Upper lobe of left lung (tissue), 4 donors: ENCODE measurements at regions not wholly inside any gene's neighbourhood (a gene's known extent, or its start where the extent isn't known, plus 50 kb on each side); places are given as distances from the start of the nearest gene placed in this dataset.

ENCODE experiments used
- CTCF ChIP-seq, 6 experiments: fragments of 450-650 bp in 4 of 6; fragments of 200-600 bp in 2 of 6; sonication (generic) in 2 of 6; IDR thresholded peaks; one replicate each; pipeline ENCODE4 v1.5.1; 2016 to 2019; ENCODE audit warnings: antibody characterized with exemption in 6 of 6
- POLR2A ChIP-seq, 4 donors: fragments of 450-650 bp; IDR thresholded peaks; one replicate each; pipeline ENCODE4 v1.5.1; 2016 to 2017; ENCODE audit warnings: antibody characterized with exemption in 4 of 4, mild to moderate bottlenecking in 2 of 4

- TF ChIP-seq CTCF (IDR thresholded peaks at IDR 0.05): no peak
- no peak for TF ChIP-seq POLR2A (IDR thresholded peaks at IDR 0.05)
Observed at GRCh38 chr15:70214941-70215635, 117.4 kb upstream of the TLE3 start.
